ENCODE measurements at regions not wholly inside any gene's neighbourhood (a gene's known extent, or its start where the extent isn't known, plus 50 kb on each side); places are given as distances from the start of the nearest gene placed in this dataset.

GRCh38 chr10:43981232-43981631 lies 332.6 kb upstream of the ZNF32 start:
- intact Hi-C loops (cut with micrococcal nuclease), result no loop called here
- ChIA-PET CTCF (no interaction called here), POLR2A (no interaction called here), RAD21 (ENCODE audit: low non-redundant PET in 1 of 2, low total read pairs in 2 of 2, uncharacterized antibody in 2 of 2, unreplicated experiment in 2 of 2) (no interaction called here)
- no TSS peak for BruUV-seq (replicated peaks)
- H3K9ac ChIP-seq (ENCODE audit: low read length), result no peak overlapping the region
- TF ChIP-seq ZFX (IDR thresholded peaks at IDR 0.05) (no peak), YY1 (IDR thresholded peaks at IDR 0.05; ENCODE audit: extremely low read depth, insufficient replicate concordance, low read depth, low read length) (no peak), RAD21 (IDR thresholded peaks at IDR 0.05; ENCODE audit: low read depth) (no peak), ATF3 (IDR thresholded peaks at IDR 0.05) (no peak), SIN3A (IDR thresholded peaks at IDR 0.05; ENCODE audit: low read depth) (no peak), SRF (IDR thresholded peaks at IDR 0.05; ENCODE audit: low read depth) (no peak), TCF7L2 (IDR thresholded peaks at IDR 0.05; ENCODE audit: borderline replicate concordance, extremely low read depth, insufficient read depth, insufficient read length) (no peak), EZH2 (IDR thresholded peaks at IDR 0.05) (no peak), FOSL1 (IDR thresholded peaks at IDR 0.05; ENCODE audit: low read depth) (no peak), ZBTB33 (IDR thresholded peaks at IDR 0.05; ENCODE audit: extremely low read depth, insufficient replicate concordance, low read length) (no peak), JUND (IDR thresholded peaks at IDR 0.05) (no peak), ZNF274 (IDR thresholded peaks at IDR 0.05; ENCODE audit: low read depth, low read length) (no peak), EZH2phosphoT487 (IDR thresholded peaks at IDR 0.05; ENCODE audit: borderline replicate concordance) (no peak), ELF1 (IDR thresholded peaks at IDR 0.05; ENCODE audit: borderline replicate concordance, low read depth) (no peak)
- no peaks in the 10 kb centered on the region for H3K9me3 ChIP-seq (ENCODE audit: control insufficient read depth in 1 of 2, insufficient read depth in 1 of 2, low read depth in 1 of 2, low read length in 2 of 2)
- ATAC-seq (no peak), DNase-seq (ENCODE audit: low read depth, low spot score) (no peak)
- no peak overlapping the region for H3K27ac ChIP-seq (ENCODE audit: low read depth, low read length)
- H3K79me2 ChIP-seq (ENCODE audit: insufficient read depth, low read length), result no peaks in the 10 kb centered on the region
- H3K4me3 ChIP-seq (replicated peaks in 1 of 2; ENCODE audit: low read depth in 1 of 2, low read length in 2 of 2), result no peak overlapping the region
- no peaks in the 10 kb centered on the region for H3K36me3 ChIP-seq (ENCODE audit: control insufficient read depth in 1 of 2, insufficient read depth in 2 of 2, low read length in 2 of 2)
- H4K20me1 ChIP-seq (ENCODE audit: insufficient read depth), result no peaks in the 10 kb centered on the region
- H3K9me2 ChIP-seq (ENCODE audit: insufficient read depth), result no peaks in the 10 kb centered on the region
- no peak overlapping the region for H2AFZ ChIP-seq (ENCODE audit: low read depth, low read length, poor library complexity, severe bottlenecking)
- H3K4me2 ChIP-seq (ENCODE audit: low read length), result no peak overlapping the region
- H3K27me3 ChIP-seq (ENCODE audit: insufficient read depth, low read length), result peaks cover 4% of the 10 kb centered on the region
- H3K4me1 ChIP-seq (ENCODE audit: control insufficient read depth in 1 of 2, insufficient read depth in 2 of 2, low read length in 2 of 2), result no peaks in the 10 kb centered on the region

Data from HCT116 (cell line).